Activated CD8-positive, alpha-beta T cell treated with anti-CD3 and anti-CD28 coated beads for 36 hours (primary cell): ENCODE measurements at regions not wholly inside any gene's neighbourhood (a gene's known extent, or its start where the extent isn't known, plus 50 kb on each side); places are given as distances from the start of the nearest gene placed in this dataset.
"Not testable (repeated sequence)": the region's sequence is repeated elsewhere in the genome, so short reads cannot be mapped to it uniquely, and the experiment has no call there.

Experiments used
- ATAC-seq: fragments of 200-7000 bp; cut with Tn5 transposase; one replicate; pipeline ENCODE4 v1.10.0; 2021; ENCODE audit warnings: mild to moderate bottlenecking, moderate library complexity
- CTCF ChIA-PET: fragments of 350-600 bp; sonication (Branson Sonifier 250); formaldehyde crosslinking; loops from one replicate; lab custom pipeline; 2021; ENCODE audit warnings: antibody characterized with exemption; lab: Charles Lee
- POLR2A ChIA-PET: fragments of 350-600 bp; sonication (Branson Sonifier 250); formaldehyde crosslinking; loops from one replicate; lab custom pipeline; 2021; ENCODE audit warnings: antibody characterized with exemption; lab: Charles Lee
- DNase-seq: peaks from one replicate; pipeline ENCODE4 v3.0.0-alpha.2; 2020
- H3K27ac Mint-ChIP-seq: one replicate; pipeline ENCODE4 v1.8.0; 2021; ENCODE audit warnings: mild to moderate bottlenecking, mixed read lengths
- H3K27me3 Mint-ChIP-seq: one replicate; pipeline ENCODE4 v1.8.0; 2021; ENCODE audit warnings: mixed read lengths
- H3K36me3 Mint-ChIP-seq: one replicate; pipeline ENCODE4 v1.8.0; 2021; ENCODE audit warnings: low read depth, mixed read lengths
- H3K4me1 Mint-ChIP-seq: one replicate; pipeline ENCODE4 v1.8.0; 2021; ENCODE audit warnings: low read depth, mixed read lengths
- H3K4me3 Mint-ChIP-seq: one replicate; pipeline ENCODE4 v1.8.0; 2021; ENCODE audit warnings: mild to moderate bottlenecking, moderate library complexity, mixed read lengths
- H3K9me3 Mint-ChIP-seq: one replicate; pipeline ENCODE4 v1.8.0; 2021; ENCODE audit warnings: mixed read lengths
- intact Hi-C: fragments of 100-400 bp; cut with micrococcal nuclease; formaldehyde crosslinking; loops from one replicate; pipeline ENCODE4 v1.10.0; 2022
- TF ChIP-seq, protein P1 (sequence below): fragments of 200-600 bp; IDR thresholded peaks from one replicate; pipeline ENCODE4 v1.8.0; 2022; ENCODE audit warnings: antibody characterized with exemption, mild to moderate bottlenecking

DNA sequence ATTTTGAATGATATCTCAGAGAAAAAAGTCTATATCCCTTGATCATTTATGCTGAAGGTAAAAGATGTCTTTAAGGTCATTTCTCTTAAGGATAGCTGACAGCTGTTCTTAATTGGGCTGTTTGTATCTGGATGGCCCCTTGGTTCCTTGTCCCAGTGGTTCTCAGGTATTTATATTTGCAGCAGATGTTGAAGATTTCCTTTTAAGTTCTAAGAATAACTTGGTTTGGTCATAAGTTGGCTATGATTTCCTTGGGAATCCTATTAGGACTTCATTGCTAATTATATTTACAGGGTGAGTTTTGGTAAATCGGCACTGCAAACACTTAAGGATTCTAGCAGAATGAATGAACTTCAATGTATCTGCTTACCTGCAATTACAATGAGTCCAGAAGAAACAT is 460.4 kb upstream of the SGO1 start:
- POLR2A ChIA-PET, result no interaction called here
- no peaks in the 10 kb centered on the region for H3K27me3 Mint-ChIP-seq
- no peak for ATAC-seq
- H3K27ac Mint-ChIP-seq, result no peak overlapping the region
- H3K9me3 Mint-ChIP-seq, result peaks cover 18% of the 10 kb centered on the region
- H3K4me3 Mint-ChIP-seq, result no peak overlapping the region
- no peaks in the 10 kb centered on the region for H3K4me1 Mint-ChIP-seq
- DNase-seq, result no peak
- CTCF ChIA-PET, result no interaction called here
- no peaks in the 10 kb centered on the region for H3K36me3 Mint-ChIP-seq
- TF ChIP-seq, protein P1, sequence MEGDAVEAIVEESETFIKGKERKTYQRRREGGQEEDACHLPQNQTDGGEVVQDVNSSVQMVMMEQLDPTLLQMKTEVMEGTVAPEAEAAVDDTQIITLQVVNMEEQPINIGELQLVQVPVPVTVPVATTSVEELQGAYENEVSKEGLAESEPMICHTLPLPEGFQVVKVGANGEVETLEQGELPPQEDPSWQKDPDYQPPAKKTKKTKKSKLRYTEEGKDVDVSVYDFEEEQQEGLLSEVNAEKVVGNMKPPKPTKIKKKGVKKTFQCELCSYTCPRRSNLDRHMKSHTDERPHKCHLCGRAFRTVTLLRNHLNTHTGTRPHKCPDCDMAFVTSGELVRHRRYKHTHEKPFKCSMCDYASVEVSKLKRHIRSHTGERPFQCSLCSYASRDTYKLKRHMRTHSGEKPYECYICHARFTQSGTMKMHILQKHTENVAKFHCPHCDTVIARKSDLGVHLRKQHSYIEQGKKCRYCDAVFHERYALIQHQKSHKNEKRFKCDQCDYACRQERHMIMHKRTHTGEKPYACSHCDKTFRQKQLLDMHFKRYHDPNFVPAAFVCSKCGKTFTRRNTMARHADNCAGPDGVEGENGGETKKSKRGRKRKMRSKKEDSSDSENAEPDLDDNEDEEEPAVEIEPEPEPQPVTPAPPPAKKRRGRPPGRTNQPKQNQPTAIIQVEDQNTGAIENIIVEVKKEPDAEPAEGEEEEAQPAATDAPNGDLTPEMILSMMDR, result no peak
- intact Hi-C loops, result no loop called here

DNA sequence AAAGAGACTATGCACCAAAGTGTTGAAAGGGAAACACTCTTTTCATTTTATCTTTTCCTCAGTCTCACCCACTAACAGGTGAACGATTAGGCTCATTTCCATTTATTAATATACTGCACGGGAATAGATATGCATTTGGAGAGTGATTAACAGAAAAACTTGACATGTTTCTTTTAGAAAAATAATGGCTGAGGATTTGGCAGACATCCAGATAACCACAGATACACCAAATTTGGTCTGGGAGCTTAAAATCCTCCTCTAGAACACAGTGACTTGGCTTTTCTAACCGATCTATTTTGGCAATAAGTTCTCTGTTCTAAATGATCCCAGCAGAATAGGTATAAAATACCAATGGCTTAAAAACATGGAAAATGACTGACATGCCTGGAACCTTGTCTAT is 459.3 kb upstream of the SGO1 start:
- H3K36me3 Mint-ChIP-seq, result no peaks in the 10 kb centered on the region
- intact Hi-C loops, result no loop called here
- no peaks in the 10 kb centered on the region for H3K4me1 Mint-ChIP-seq
- no peak for ATAC-seq
- no peak overlapping the region for H3K27ac Mint-ChIP-seq
- CTCF ChIA-PET, result no interaction called here
- no peaks in the 10 kb centered on the region for H3K27me3 Mint-ChIP-seq
- peaks cover 15% of the 10 kb centered on the region for H3K9me3 Mint-ChIP-seq
- H3K4me3 Mint-ChIP-seq, result no peak overlapping the region
- POLR2A ChIA-PET, result no interaction called here
- TF ChIP-seq, protein P1, result no peak
- DNase-seq, result no peak

DNA sequence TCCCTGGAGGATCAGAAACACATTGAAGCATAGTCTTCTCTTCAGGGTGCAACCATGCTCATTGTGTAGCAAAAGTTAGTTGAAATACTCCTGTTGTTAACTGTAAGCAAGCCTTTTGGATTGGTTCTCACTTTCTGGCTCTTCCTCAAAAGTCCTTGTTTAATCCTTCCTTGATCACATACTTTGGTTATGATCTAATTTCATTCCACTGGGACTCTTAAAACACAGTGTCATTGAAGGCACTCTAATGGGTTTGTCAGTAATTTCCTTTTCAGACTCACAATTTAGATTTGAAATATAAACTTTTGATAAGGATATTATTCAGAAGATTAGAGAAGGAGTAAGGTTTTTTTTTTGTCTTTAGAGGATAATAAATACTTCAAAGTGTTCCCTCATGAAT is 451.7 kb upstream of the SGO1 start:
- intact Hi-C loops, result no loop called here
- H3K4me1 Mint-ChIP-seq, result no peaks in the 10 kb centered on the region
- CTCF ChIA-PET, result no interaction called here
- H3K27ac Mint-ChIP-seq, result no peak overlapping the region
- POLR2A ChIA-PET, result no interaction called here
- H3K27me3 Mint-ChIP-seq, result no peaks in the 10 kb centered on the region
- H3K9me3 Mint-ChIP-seq, result peaks cover 7% of the 10 kb centered on the region
- H3K36me3 Mint-ChIP-seq, result no peaks in the 10 kb centered on the region
- DNase-seq (no peak), ATAC-seq (no peak)
- no peak overlapping the region for H3K4me3 Mint-ChIP-seq
- TF ChIP-seq, protein P1, result no peak

DNA sequence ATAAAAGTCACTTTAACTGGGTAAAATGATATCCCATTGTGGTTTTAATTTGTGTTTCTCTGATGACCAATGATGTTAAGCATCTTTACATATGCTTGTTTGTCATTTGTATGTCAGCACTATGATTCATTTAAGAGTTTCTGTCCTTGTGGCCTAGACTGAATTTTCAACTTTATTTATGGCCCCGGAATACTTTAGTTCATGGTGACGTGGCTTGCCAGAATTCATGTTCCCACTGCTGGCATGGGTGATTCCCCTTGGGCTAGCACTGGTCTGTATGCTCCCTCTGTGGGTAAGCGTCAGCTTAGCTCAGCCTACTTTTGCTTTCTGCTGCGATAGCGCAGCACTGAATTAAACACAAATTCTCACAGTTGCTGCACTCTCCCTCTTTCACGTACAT is 436.3 kb upstream of the SGO1 start:
- peaks cover 38% of the 10 kb centered on the region for H3K9me3 Mint-ChIP-seq
- H3K4me1 Mint-ChIP-seq, result no peaks in the 10 kb centered on the region
- no peak overlapping the region for H3K4me3 Mint-ChIP-seq

DNA sequence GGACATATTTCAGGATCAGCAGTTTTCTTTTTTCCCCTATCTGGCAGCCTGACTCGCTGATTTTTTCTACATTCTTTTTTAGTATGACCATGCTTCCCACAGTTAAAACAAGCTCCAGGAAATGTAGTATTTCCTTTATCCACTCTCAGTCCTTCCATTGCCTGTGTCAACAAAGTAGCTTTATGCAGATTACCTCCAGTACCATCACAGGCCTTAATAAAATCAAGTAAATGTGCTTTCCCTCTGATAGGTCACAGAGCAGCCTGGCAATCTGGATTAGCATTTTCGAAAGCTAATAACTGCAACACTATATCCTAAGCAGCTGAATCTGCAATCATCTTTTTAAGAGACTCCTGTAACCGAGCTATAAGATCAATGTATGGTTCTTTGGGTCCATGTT is 432.6 kb upstream of the SGO1 start:
- POLR2A ChIA-PET, result interaction anchor here (0.5 kb wide), 1 partner anchor 579 kb away, joined by 4 read pairs; no protein-coding TSS in a partner anchor
- ATAC-seq, H3K4me3 Mint-ChIP-seq, intact Hi-C loops, H3K36me3 Mint-ChIP-seq, H3K4me1 Mint-ChIP-seq, DNase-seq, H3K27me3 Mint-ChIP-seq, H3K27ac Mint-ChIP-seq, CTCF ChIA-PET: not testable (repeated sequence)
- H3K9me3 Mint-ChIP-seq, result peaks cover 48% of the 10 kb centered on the region

More for the DNA sequence above, 436.3 kb upstream of the SGO1 start:
- ATAC-seq, result no peak
- no peak for DNase-seq
- ChIA-PET CTCF (no interaction called here), POLR2A (no interaction called here)
- intact Hi-C loops, result no loop called here
- Mint-ChIP-seq H3K36me3 (no peaks in the 10 kb centered on the region), H3K27me3 (no peaks in the 10 kb centered on the region), H3K27ac (no peak overlapping the region)
- TF ChIP-seq, protein P1, result no peak

DNA sequence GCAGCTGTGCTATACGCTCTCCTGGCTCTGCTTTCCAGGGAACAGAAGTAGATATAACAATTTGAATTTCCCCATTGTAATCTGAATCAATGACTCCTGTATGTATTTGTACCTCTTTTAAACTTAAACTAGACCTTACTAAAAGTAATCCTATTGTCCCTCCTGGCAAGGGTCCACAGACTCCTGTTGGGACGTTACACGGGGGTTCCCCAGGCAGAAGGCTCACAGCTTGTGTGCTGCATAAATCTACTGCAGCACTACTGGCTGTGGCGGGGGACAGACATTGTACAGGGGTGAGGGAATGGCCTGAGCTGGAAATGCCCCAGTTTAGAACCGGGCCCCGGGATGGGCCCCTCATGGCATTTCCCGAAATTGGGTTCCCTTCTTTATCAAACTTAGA is 432.2 kb upstream of the SGO1 start:
- H3K27ac Mint-ChIP-seq, ATAC-seq, POLR2A ChIA-PET, H3K36me3 Mint-ChIP-seq, CTCF ChIA-PET, H3K4me1 Mint-ChIP-seq, H3K27me3 Mint-ChIP-seq, DNase-seq, intact Hi-C loops, H3K4me3 Mint-ChIP-seq: not testable (repeated sequence)
- H3K9me3 Mint-ChIP-seq, result peaks cover 46% of the 10 kb centered on the region

DNA sequence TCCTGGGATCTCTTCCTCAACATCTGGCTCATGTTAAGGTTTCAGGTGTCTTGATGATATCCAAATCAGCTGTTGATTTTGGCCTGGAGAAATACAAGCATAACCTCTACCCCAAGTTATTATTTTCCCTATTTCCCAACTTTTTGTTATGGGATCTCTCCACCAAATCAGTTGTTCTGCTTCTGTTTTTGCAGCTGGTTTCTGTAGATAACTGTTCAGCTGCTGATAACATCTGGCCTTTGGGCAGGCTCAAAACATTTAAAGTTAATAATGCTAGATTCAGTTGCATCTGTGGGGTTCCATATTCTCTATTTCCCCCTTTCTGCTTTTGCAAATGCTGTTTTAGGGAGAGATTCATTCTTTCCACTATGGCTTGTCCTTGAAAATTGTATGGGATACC is 430.0 kb upstream of the SGO1 start:
- POLR2A ChIA-PET, H3K27me3 Mint-ChIP-seq, H3K4me1 Mint-ChIP-seq, H3K27ac Mint-ChIP-seq, ATAC-seq, CTCF ChIA-PET, H3K36me3 Mint-ChIP-seq, DNase-seq, H3K4me3 Mint-ChIP-seq, intact Hi-C loops: not testable (repeated sequence)
- peaks cover 57% of the 10 kb centered on the region for H3K9me3 Mint-ChIP-seq
